ENCODE measurements at regions not wholly inside any gene's neighbourhood (a gene's known extent, or its start where the extent isn't known, plus 50 kb on each side); places are given as distances from the start of the nearest gene placed in this dataset.

DNA sequence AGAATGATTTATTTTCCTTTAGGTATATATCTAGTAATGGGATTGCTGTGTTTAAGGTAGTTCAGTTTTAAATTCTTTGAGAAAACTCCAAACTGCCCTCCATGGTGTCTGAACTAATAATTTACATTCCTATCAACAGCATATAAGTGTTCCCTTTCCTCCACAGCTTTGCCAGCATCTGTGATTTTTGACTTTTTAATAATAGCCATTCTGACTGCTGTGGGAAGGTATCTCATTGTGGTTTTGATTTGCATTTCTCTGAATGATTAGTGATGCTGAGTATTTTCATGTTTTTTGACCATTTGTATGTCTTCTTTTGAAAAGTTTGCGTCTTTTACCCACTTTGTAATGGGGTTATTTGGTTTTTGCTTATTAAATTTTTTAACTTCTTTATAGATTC lies 571.6 kb upstream of the CCDC54 start:
- no peak for DNase-seq

DNA sequence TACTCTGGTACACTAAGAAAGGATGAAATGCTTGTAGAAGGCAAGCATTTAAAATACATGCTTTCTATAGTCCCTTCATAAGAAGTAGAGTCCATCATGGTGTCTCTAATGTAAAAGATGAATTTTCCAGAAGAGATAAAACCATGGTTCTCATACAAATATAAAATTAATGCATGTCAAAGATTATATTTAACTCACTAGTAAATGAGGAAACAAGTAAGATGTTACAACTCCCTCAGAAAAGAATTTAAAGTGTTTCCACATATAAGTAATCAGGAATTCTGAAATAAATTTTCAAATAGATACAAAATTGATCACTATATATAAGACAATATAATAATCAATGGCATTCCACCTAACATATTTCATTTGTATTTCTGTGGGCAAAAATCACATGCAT lies 570.3 kb upstream of the CCDC54 start:
- DNase-seq, result no peak

DNA sequence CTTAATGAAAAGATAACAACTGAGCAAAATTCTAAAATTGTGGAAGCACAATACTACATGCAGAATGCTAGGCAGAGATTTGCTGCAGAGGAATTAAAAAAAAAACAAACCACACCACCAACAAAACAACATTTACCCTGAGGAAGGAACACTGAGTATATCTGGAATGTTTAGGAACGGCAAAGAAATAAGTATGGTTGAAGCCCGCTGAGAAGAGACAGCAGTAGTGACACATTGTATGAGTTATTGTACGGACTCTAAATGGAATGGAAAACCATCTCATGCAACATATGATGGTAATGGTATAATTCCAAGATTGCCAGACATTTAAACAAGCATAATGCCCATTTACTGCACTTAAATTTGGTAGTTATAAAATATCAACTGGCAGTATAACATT lies 568.2 kb upstream of the CCDC54 start:
- DNase-seq, result no peak

DNA sequence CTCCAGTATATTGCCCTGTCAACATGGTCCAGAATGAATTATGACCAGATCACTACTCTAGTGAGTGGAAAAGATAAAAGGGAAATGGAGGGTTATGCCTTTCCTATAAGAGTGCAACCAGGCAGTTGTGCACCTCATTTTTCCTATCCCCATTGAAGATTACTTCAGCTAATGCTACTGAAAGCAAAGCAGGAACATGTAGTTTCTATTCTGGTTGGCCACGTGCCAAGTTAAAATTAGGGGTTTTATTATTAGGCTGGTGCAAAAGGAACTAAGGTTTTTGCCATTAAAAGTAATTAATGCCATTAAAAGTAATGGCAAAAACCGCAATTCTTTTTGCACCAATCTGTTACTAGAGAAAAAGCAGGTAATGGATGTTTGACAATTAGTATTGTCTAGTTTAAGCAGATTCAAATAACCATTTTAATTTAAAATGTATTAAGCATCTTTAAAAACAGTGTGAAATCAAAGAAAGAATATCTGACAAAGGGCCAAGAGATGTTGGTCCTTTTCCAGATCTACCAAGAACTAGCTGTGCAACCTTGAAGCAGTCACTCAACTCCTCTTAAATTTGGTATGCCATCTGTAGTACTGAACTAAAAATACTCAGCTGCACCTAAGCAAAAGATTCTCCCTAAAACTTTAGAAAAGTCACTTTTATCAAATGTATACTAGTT lies 567.5 kb upstream of the CCDC54 start:
- DNase-seq, result no peak

DNA sequence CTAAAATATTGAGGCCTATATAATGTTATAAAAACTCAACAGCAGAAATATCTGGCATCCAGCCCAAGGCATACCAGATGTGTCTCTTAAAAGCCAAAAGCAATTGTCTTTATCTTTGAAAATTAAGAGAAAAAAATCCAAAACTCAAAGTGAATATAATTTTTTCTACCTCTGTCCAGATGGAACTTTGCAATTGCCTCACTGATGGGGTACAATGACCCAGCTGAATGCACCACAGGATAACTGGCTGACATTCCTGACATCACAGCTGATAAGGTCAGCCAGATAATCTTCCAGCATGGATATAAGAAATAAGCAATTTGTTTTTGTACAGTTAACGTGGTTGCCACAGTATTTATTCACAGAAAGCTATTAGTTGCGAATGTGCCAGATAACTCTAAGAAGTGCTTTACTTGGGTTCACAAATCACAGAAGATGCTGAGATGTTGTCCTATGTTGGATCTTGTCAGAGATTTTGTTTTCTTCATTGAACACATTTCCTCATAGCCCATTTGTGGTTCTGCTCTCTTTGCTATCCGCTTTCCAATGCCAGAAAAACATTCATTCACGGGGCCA lies 566.9 kb upstream of the CCDC54 start:
- DNase-seq, result no peak

DNA sequence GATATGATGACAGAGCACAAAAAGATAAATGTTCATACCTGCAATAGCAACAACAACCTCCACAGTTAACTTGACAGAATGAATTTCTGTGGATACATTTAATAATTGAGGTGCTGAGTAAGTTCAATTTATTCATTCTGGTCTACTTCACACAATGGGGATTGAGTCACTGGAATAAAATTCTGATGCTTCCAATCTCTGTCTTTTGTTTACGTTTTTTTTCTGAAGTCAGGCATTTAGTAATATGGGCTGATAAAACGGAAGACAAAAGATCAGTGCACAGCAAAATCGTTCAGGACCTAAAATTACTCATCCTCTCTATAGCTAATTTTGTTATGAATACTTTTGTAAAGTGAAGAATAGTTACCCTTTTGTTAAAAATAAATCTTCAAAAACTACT lies 565.9 kb upstream of the CCDC54 start:
- DNase-seq, result no peak

DNA sequence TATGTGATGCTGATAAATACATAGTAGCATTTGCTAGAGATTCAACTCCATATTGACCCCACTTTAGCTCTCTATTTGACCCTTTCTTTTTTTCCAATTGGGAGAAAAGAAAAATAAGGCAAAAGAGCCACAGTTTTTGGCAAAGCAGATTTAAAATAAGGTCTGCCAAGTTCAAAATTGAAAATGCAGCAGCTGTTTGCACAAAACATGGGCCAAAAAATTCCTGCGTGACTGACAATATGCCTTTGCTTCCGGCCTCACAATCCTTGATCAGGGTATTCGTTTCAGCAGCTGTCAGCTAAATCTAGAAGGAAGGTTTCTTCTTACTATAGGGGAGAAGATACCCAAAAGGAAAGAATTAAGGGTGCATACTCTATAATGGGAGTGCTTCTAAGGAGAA lies 563.5 kb upstream of the CCDC54 start:
- no peak for DNase-seq

DNA sequence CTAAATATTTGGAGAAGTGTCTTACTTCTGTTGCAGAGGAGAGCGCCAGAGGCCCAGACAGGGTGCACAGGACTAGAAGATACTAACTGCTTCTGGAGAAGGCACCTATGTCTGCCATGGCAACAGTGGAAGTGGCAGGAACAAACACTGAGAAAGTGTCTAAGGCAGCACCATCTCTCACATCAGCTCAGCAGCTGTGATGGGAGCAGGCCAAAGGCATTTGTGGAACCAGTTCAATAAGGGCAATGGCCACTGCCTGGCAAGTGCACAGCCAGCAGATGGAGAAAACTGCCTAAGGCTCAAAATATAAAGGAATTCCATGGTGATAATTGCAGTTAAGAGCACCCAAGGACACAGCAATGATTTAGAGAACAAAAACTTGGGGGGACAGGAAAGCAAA lies 563.0 kb upstream of the CCDC54 start:
- DNase-seq, result no peak

DNA sequence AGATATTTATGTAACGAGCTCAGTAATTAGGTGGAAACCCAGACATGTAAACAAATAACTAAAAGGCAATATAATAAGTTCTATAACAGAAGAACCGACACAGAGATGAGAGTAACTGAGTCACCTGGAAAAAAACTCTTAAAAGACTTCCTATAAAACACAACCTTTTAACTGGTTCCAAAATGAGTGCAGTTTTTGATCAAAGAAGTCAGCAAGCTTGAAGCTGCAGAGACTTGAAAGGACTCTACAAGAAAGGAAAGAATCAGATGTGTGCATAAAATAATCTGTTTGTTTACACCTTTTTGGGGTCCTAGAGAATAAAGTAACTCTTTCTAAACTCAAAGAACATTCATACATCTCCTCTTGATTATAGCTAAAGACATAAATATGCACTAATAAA lies 560.4 kb upstream of the CCDC54 start:
- no peak for DNase-seq

DNA sequence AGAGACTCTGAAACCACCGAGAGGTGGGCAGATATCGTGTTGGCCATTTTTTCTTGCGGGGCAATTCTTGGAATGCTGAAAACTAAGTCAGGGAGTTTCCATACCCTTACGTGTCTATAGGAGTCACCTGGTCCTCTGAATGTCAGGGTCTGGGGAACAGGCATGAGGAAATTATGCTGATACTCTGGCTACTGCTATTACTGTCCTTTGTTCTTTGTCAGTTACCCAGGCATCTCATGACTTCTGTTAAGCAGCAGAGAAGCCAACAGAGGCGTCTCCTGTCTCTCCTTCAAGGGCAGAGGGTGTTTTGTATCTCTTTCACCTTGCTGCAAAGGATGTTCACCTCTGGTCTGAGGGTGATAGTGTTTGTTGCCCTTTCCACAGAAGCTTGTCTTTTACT lies 559.5 kb upstream of the CCDC54 start:
- DNase-seq, result no peak

DNA sequence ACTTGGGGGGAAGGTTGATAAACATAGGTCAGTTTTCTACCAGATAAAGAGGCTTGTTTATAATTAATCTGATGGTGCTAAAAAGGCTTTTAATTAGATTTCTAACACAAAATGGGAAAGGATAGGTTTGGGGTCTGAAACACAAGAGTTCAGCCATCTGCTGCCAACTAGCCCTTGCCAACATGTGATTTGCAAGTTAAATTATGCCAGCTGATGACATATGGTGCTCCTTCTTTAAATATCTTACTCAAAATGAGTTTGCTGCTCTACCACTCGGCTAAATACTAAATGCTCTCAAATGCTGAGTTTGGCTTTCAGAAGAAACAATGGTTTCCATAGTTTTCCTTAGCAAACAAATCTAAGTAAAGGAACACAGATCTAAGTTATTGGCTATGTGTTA lies 557.8 kb upstream of the CCDC54 start:
- DNase-seq, result no peak

DNA sequence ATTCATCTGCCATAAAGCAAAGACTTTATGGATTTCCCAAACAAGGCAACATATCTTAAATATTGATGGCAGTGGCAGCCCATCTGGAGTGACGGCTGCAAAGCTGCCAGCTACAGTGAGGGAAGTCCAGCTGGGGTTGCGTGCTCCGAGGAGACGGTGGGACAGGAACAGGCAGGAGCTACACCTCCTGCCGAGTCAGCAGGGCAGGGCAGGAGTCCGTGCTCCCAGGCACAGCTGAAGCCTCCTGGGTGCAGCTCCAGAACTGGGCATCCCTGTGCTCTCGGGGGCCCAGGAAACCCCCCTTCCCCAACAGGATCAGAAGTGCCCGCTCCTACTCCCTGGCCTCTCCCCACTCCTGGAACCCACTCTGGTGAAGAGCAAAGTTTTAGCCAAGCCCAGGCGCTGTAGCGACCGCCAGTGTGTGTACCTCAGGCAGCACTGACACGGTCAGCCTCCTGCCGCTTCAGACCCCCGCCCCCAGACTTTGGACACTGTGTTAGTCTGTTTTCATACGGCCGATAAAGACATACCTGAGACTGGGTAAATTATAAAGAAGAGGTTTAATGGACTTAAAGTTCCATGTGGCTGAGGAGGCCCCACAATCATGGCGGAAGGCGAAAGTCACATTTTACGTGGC lies 556.4 kb upstream of the CCDC54 start:
- DNase-seq, result no peak

DNA sequence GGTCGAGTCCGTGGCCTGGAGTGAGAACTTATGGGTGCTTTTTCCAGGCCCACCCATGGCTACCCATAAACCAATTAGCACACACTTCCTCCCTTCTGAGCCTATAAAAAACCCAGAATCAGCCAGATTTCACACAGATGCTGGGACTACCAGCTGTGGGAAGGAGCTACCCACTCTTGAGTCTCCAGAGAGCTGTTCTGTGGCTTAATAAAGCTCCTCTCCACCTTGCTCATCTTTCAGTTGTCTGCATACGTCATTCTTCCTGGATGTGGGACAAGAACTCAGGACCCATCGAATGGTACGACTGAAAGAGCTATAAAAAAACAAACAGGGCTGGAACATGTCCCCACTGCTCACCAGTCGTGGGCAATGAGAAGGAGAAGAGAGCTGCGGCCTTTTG lies 555.4 kb upstream of the CCDC54 start:
- DNase-seq, result no peak

DNA sequence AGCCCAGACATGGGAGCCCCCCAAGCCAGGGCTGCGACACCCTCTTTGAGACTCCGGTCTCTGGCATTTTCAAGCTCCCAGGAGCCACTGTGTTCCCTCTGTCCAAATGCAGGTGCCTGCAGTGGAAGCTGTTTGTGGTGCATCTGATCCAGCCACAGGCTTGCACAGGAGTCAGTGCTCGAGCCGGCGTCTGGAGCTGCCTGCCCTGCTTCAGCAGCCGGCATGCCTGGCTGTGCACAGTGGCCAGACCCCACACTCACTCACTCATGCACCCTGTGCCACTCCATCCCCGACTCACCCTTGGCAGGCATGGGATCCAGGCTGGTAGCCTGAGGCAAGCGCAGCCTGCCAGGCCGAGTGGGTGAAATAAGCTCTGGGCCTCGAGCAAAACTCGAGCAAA lies 555.0 kb upstream of the CCDC54 start:
- DNase-seq, result no peak

DNA sequence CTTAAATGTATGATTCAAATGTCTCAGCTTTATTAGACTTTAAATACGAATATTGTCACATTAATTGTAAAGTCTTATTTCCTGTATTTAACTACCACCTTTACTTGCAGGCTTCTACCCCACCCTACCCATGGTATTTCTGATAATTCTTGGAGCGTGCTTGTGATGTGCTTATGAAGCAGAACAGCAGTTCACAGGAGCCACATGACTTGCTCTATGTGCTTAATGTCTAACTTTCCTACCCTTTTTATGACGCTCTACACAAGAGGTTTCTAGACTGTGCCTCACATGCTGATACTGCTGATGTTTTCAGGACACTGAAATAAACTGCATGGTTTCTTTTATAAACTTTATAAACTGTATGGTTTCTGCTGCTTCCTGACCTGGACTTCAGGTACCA lies 553.5 kb upstream of the CCDC54 start:
- DNase-seq, result no peak

DNA sequence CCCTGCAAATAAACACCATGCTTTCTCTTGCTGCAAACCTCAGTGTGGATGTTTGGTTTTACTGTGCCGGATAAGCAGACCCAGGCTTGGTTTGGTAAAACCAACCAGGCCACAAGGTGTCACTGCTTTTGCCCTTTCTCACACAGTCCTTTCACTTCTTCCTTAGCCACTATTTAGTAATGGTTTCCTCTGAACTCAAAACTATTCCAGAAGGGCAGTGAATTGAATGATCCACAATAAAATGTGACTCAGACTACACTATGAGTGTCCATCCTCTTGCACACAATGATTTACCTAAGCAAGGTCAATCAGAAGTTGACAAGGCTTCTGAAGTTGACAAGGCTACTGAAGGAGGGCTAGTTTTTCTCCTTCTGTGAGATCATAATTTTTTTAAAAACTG lies 552.4 kb upstream of the CCDC54 start:
- DNase-seq, result peak; percentile 11

DNA sequence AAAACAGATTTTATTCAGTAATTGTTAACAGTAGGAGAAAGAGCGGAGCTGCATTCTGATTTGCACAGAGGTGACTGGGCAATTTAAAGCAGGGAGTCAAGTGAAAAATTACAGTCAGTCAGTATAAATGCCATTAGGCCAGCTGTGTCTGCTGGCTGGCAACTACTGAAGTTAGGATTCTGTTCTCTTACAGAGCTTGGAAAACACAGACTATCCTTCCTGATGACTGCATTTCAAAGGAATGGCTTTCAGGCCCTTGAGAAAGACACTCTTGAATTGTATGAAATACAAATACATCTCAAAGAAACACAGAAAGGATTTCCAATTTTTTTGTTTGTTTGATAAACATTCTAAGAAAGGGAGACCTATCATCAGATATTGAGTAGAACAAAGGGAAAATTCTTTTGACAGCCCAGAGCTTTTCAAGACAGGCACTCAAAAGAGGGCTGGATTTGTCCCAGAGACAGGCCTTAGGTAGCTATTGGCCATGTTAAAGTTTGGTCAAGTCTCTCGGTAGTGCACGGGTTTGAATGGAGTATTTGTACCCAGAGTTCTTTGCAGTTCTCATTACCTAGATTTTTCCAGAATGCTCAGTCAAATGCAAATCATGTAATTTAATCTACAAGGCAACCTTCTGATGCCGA lies 551.2 kb upstream of the CCDC54 start:
- no peak for DNase-seq

DNA sequence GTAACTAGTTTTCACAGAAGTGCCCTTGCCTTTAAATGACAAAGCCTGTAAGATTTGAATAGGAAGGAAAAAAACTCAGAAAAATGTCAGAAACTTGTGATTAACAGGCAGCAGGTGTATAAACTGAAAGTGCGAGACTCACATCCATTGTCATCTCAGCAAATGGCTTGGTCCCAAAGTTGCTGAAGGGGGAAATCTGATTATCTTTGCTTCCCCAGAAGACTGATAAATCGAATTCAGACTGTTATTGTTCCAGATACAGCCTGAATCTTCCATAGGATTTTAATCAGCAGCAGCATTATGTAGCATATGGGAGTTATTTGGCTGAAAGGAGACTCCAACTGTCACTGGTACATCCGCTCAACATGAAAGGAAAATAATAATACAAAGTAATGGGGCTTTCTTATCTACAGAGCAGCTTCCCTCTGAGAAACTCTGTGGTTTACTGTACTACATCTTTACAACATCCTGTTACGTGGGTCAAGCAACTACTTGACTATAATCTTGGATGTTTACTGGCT lies 550.4 kb upstream of the CCDC54 start:
- DNase-seq, result no peak

DNA sequence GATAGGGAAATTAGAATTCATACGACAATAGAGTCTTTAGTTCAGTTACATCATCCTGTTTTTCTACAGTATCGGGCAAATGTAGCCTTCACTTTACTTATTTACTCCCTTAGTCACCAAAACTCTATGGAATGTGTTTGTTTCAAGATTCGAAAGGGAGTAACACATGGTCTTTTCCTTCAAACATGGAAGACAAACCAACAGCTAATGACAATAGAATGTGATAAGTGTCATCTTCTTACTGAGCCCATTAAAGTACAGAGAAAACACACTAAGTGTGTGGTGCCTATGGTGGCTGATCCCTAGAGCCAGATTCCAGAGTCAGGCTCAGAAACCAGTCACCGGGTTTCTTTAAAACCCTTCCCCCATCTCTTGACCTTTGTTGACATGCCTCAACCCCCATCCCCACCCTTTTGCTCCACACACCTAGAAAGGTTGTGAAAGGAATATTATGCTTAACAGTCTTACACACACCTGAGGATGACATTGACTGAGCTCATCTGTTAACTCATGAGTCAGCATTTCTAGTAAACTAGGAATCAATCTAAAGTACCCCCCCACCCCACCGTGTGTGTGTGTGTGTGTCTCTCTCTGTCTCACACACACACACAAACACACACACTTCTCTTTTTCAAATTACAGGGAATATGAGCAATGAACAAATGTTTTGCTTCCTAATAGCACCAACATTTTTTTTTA lies 549.6 kb upstream of the CCDC54 start:
- no peak for DNase-seq

DNA sequence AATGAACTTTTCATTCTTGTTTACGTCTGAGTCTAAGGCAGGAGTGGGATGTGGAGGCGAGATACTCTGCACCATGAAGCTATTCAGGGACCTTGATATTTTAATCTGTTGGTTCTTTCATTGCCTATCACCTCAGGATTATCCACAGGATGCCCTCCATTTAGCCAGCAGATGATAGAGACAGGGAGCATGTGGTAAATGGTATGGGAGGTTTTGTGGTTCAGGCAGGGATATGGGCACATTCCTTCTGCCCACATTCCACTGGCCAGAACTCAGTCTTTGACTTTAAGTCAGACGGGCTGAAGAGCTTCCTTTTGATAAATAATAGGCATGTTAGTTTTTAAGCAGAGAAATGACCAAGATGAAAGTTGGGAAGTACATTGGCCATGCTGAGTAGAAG lies 548.0 kb upstream of the CCDC54 start:
- DNase-seq, result no peak

DNA sequence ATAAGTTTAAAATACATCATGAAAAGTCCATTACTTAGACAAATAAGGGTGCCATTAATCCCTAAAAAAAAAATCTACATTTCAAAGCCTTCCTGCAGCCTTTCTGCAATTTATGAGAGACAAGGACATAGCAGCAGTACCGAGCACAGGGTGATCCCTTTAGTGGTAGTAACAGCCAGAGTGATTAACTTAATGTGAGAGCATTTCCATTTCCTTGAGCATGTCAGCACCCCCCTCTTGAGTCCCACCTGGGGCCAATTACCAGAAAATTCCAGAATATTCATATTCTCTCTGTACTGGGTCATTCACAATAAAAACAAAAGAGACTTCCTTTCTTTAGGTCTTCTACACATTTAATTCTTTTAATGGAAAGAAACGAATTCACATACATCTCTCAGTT lies 546.9 kb upstream of the CCDC54 start:
- no peak for DNase-seq

DNA sequence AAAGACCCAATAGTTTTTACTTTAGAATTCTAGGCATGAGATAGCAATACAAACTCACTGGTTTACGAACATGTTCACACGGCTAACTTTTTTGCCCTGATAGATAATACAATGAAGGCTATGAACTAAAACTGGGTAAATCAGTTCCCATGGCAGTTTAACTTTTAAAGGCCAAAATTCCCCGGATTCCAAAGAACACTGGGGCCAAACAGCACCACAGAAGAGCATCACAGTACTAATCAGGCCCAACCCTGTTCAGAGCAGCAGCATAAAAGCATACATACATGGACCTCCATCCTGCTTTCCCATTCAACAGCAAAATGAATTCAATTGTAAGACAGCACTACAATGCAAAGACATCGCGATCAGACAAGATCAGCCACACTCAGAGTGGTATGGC lies 540.3 kb upstream of the CCDC54 start:
- DNase-seq, result no peak

DNA sequence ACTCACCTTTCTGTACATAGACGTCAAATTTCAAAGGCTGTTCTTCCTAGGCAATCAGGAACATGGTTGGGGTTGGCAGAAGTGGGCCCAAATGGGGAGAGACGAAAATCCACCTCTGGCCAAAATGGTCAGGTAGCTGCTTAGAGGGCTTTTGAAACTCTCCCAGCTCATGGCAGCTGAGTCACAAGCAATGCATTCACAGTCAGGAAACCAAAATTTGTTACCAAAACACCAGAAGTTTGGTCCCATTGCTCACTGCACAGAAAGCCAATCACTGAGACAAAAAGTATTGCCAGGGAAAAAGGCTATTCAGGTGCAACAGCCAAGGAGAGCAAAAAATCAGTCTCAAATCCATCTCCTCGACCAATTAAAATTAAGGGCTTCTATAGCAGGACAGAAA lies 539.6 kb upstream of the CCDC54 start:
- no peak for DNase-seq

All from MV-4-11 (cell line).